A673 (cell line): ENCODE measurements at regions not wholly inside any gene's neighbourhood (a gene's known extent, or its start where the extent isn't known, plus 50 kb on each side); places are given as distances from the start of the nearest gene placed in this dataset.

ENCODE experiments used
- BruUV-seq: library from RNA; stranded (reverse); fragments of 400-500 nt; replicated peaks from 2 replicates; lab custom pipeline; 2021; lab: Mats Ljungman, UMichigan
- CTCF ChIA-PET: fragments of 300-600 bp; sonication (Branson Sonifier 250); formaldehyde crosslinking; loops from one replicate; lab custom pipeline; 2022; ENCODE audit warnings: antibody characterized with exemption; lab: Charles Lee
- POLR2A ChIA-PET: fragments of 300-600 bp; sonication (Branson Sonifier 250); formaldehyde crosslinking; loops from one replicate; lab custom pipeline; 2022; ENCODE audit warnings: antibody characterized with exemption; ENCODE audit not compliant: low non-redundant PET; lab: Charles Lee
- DNase-seq: peaks from one replicate; pipeline ENCODE4 v3.0.0-alpha.2; 2015; ENCODE audit warnings: low spot score
- H3K27ac ChIP-seq: fragments of 200-600 bp; sonication (generic); 2 replicates; pipeline ENCODE4 v1.5.1; 2016; ENCODE audit warnings: mixed run types, low read depth, mild to moderate bottlenecking, mixed read lengths, antibody characterized with exemption, low read length; ENCODE audit not compliant: poor library complexity, severe bottlenecking
- H3K27me3 ChIP-seq: fragments of 200-600 bp; sonication (generic); replicated peaks from 2 replicates; pipeline ENCODE4 v1.6.1; 2017; ENCODE audit warnings: mixed run types, low read depth, mild to moderate bottlenecking, mixed read lengths, antibody characterized with exemption, low read length; ENCODE audit not compliant: insufficient read depth, poor library complexity
- H3K36me3 ChIP-seq: fragments of 200-600 bp; sonication (generic); 2 replicates; pipeline ENCODE4 v1.6.1; 2016; ENCODE audit warnings: mixed run types, mild to moderate bottlenecking, mixed read lengths, antibody characterized with exemption, low read length; ENCODE audit not compliant: insufficient read depth, poor library complexity, severe bottlenecking
- H3K4me1 ChIP-seq: fragments of 200-600 bp; sonication (generic); 2 replicates; pipeline ENCODE4 v1.6.1; 2017; ENCODE audit warnings: mixed run types, mild to moderate bottlenecking, mixed read lengths, antibody characterized with exemption, low read length; ENCODE audit not compliant: insufficient read depth, poor library complexity, severe bottlenecking
- H3K4me3 ChIP-seq: fragments of 200-600 bp; sonication (generic); 2 replicates; pipeline ENCODE4 v1.5.1; 2016; ENCODE audit warnings: low read depth, mixed run types, mild to moderate bottlenecking, mixed read lengths, low read length; ENCODE audit not compliant: poor library complexity, severe bottlenecking
- H3K9me3 ChIP-seq: fragments of 200-600 bp; sonication (generic); 2 replicates; pipeline ENCODE4 v1.6.1; 2016; ENCODE audit warnings: mixed run types, low read depth, mild to moderate bottlenecking, mixed read lengths, antibody characterized with exemption, low read length; ENCODE audit not compliant: poor library complexity, severe bottlenecking
- EZH2 ChIP-seq: fragments of 200-600 bp; sonication (generic); IDR thresholded peaks from 2 replicates; pipeline ENCODE4 v1.6.1; 2017; ENCODE audit warnings: borderline replicate concordance, low read depth, mild to moderate bottlenecking, mixed read lengths, antibody characterized with exemption, low read length; ENCODE audit not compliant: poor library complexity, severe bottlenecking
- intact Hi-C: fragments of 100-400 bp; cut with micrococcal nuclease; formaldehyde crosslinking; loops from one replicate; pipeline ENCODE4 v1.10.0; 2022; ENCODE audit not compliant: unreplicated experiment
- TF ChIP-seq, protein P1 (sequence below): fragments of 300-800, 200-600 bp; sonication (generic); conservative IDR thresholded peaks from 2 replicates; pipeline ENCODE4 v1.5.1; 2017; ENCODE audit warnings: low read depth, mild to moderate bottlenecking, antibody characterized with exemption, low read length, moderate library complexity, mixed read lengths

DNA sequence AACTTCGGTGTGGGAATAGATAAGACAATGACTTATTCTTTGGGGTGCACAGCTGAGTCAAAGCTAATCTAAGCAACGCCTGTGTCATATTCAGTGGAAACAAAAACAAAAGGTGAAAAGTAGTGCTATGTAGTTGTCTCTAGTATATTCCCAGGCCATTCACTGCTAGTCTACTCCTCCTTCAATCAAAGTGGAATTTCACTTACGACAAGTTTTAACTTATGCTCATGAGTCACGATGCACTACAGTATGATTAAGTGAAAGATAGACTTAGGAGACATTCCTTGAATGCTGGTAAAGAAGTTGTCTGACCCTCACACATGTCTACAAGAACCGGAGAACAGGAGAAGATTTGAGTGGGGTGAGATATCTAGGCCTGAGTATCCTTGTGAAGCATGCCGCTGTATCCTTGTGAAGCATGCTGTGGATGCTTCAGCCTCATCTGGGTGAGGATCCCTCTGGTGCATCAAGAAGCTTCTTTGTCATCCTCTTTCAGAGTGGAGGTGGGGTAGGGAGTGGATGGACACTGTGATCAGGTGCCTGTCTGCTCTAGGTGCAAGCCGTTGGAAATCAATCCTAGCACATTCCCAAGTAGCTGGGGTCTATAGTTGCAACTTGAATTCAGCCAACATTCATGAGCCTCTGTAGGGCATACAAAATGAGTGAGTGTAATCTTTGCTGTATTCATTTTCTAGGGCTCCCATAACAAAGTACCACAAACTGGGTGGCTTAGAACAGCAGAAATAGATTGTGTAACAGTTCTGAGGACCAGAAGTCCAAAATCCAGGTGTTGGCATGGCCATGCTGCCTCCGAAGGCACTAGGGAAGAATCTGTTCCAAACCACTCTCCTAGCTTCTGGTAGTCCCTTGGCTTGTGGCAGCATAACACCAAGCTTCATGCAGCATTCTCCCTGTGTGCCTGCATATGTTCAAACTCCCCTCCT is 173.5 kb upstream of the FN1 start:
- Histone ChIP-seq H3K4me1 (no peaks in the 10 kb centered on the region), H3K9me3 (no peaks in the 10 kb centered on the region), H3K27me3 (no peaks in the 10 kb centered on the region), H3K4me3 (no peak overlapping the region), H3K36me3 (no peaks in the 10 kb centered on the region), H3K27ac (no peak overlapping the region)
- TF ChIP-seq EZH2, result no peak
- TF ChIP-seq, protein P1, sequence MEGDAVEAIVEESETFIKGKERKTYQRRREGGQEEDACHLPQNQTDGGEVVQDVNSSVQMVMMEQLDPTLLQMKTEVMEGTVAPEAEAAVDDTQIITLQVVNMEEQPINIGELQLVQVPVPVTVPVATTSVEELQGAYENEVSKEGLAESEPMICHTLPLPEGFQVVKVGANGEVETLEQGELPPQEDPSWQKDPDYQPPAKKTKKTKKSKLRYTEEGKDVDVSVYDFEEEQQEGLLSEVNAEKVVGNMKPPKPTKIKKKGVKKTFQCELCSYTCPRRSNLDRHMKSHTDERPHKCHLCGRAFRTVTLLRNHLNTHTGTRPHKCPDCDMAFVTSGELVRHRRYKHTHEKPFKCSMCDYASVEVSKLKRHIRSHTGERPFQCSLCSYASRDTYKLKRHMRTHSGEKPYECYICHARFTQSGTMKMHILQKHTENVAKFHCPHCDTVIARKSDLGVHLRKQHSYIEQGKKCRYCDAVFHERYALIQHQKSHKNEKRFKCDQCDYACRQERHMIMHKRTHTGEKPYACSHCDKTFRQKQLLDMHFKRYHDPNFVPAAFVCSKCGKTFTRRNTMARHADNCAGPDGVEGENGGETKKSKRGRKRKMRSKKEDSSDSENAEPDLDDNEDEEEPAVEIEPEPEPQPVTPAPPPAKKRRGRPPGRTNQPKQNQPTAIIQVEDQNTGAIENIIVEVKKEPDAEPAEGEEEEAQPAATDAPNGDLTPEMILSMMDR, result no peak
- BruUV-seq, result no TSS peak
- ChIA-PET CTCF (no interaction called here), POLR2A (no interaction called here)
- DNase-seq, result no peak
- intact Hi-C loops, result no loop called here

DNA sequence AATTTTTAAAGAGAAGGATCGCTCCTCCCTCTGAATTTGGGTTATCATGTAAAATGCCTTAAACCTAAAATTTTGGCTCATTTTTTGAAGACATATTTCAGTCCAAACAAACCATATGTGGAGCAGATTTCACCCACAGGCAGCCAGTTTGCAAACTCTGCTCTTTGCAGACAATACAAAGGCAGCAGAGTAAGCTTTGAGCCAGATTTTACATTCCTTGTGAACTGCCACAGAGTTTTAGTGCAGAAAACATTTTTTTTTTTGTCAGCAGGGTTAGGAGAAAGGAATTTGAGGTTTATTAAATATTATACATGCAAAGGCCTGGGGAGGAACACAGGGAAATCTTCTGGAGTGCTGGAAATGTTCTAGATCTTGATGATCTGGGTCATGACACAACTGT is 171.9 kb upstream of the FN1 start:
- CTCF ChIA-PET, result no interaction called here
- Histone ChIP-seq H3K36me3 (no peaks in the 10 kb centered on the region), H3K4me1 (no peaks in the 10 kb centered on the region), H3K4me3 (no peak overlapping the region), H3K27me3 (no peaks in the 10 kb centered on the region), H3K9me3 (no peaks in the 10 kb centered on the region), H3K27ac (no peak overlapping the region)
- no TSS peak for BruUV-seq
- intact Hi-C loops, result no loop called here
- TF ChIP-seq, protein P1, result no peak
- TF ChIP-seq EZH2, result no peak
- POLR2A ChIA-PET, result no interaction called here
- DNase-seq, result no peak

DNA sequence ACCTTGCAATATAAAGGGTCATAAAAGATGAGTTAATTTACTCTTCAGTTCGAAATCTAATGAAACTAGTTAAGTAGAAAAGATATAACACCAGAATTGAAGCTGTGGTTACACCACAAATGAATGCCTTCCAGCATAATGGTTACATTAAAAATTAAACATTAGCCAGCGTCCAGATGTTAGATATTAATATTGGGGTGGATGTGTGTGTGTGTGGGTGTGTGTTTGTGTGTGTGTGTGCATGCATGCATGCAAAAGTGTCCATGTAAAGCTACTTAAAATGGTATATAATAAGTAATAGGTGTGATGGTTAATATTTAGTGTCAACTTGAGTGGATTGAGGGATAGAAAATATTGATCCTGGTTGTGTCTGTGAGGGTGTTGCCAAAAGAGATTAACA is 170.4 kb upstream of the FN1 start:
- Histone ChIP-seq H3K9me3 (no peaks in the 10 kb centered on the region), H3K36me3 (no peaks in the 10 kb centered on the region), H3K4me3 (no peak overlapping the region), H3K4me1 (no peaks in the 10 kb centered on the region), H3K27ac (no peak overlapping the region), H3K27me3 (no peaks in the 10 kb centered on the region)
- no peak for TF ChIP-seq EZH2
- TF ChIP-seq, protein P1, result no peak
- intact Hi-C loops, result no loop called here
- BruUV-seq, result no TSS peak
- no peak for DNase-seq
- ChIA-PET POLR2A (no interaction called here), CTCF (no interaction called here)
